AG04449 (cell line): ENCODE measurements at regions not wholly inside any gene's neighbourhood (a gene's known extent, or its start where the extent isn't known, plus 50 kb on each side); places are given as distances from the start of the nearest gene placed in this dataset.
"Not testable (repeated sequence)": the region's sequence is repeated elsewhere in the genome, so short reads cannot be mapped to it uniquely, and the experiment has no call there.

Source experiments
- CTCF ChIA-PET: fragments of 350-600 bp; formaldehyde crosslinking; extraction: SDS; loops from one replicate; lab custom pipeline; 2021; ENCODE audit warnings: antibody characterized with exemption; lab: Yijun Ruan, JAX
- POLR2A ChIA-PET: fragments of 400-600, 350-600 bp; formaldehyde crosslinking; extraction: SDS; loops from one replicate; lab custom pipeline; 2020; ENCODE audit warnings: antibody characterized with exemption, inconsistent platforms; lab: Yijun Ruan, JAX
- DNase-seq: peaks from one replicate; pipeline ENCODE4 v3.0.0-alpha.2; 2010; ENCODE audit warnings: low read depth, low spot score
- H3K4me3 ChIP-seq: 2 replicates; pipeline ENCODE4 v1.5.1; 2011; ENCODE audit warnings: low read depth, mild to moderate bottlenecking, control low read depth, low read length
- CTCF ChIP-seq: IDR thresholded peaks from one replicate; pipeline ENCODE4 v1.5.1; 2011; ENCODE audit warnings: mild to moderate bottlenecking, moderate library complexity, low read length, control low read depth, inconsistent platforms; ENCODE audit not compliant: insufficient read depth; ENCODE audit errors: missing control alignments

- DNase-seq: no peak
- TF ChIP-seq CTCF: no peak
- ChIA-PET POLR2A (no interaction called here), CTCF (no interaction called here)
- H3K4me3 ChIP-seq: no peak overlapping the region
These were observed 57.2 kb upstream of the RHOJ start for GRCh38 chr14:63147018-63147417.

- CTCF ChIA-PET: no interaction called here
- no peak for DNase-seq
- peak; percentile 3 for TF ChIP-seq CTCF
- no peak overlapping the region for H3K4me3 ChIP-seq
- POLR2A ChIA-PET: no interaction called here
These were observed 69.4 kb upstream of the RHOJ start for GRCh38 chr14:63134801-63135200.

- TF ChIP-seq CTCF: no peak
- CTCF ChIA-PET: no interaction called here
- no peak for DNase-seq
- POLR2A ChIA-PET: no interaction called here
- no peak overlapping the region for H3K4me3 ChIP-seq
These were observed 73.7 kb upstream of the RHOJ start for GRCh38 chr14:63130531-63130930.

- CTCF ChIA-PET, POLR2A ChIA-PET, H3K4me3 ChIP-seq, DNase-seq: not testable (repeated sequence)
These were observed 61.2 kb upstream of the KCNH5 start for GRCh38 chr14:63106487-63106886.

GRCh38 chr14:63100552-63100951, 55.3 kb upstream of the KCNH5 start:
- no peak overlapping the region for H3K4me3 ChIP-seq
- CTCF ChIA-PET: no interaction called here
- TF ChIP-seq CTCF: no peak
- POLR2A ChIA-PET: no interaction called here
- no peak for DNase-seq

GRCh38 chr14:63096186-63096585, 50.9 kb upstream of the KCNH5 start:
- no peak for TF ChIP-seq CTCF
- ChIA-PET CTCF (no interaction called here), POLR2A (no interaction called here)
- H3K4me3 ChIP-seq: no peak overlapping the region
- no peak for DNase-seq
